Transverse colon (tissue), 4 donors: ENCODE measurements at regions not wholly inside any gene's neighbourhood (a gene's known extent, or its start where the extent isn't known, plus 50 kb on each side); places are given as distances from the start of the nearest gene placed in this dataset.

Experiments used
- DNase-seq: peaks from one replicate; pipeline ENCODE4 v3.0.0-alpha.2; 2019
- H3K27ac ChIP-seq, 4 donors: fragments of 200-600 bp; sonication (generic); 2 replicates each; pipeline ENCODE4 v1.5.1; 2016 to 2018; ENCODE audit warnings: inconsistent platforms in 4 of 4
- H3K27me3 ChIP-seq: fragments of 200-600 bp; sonication (generic); 2 replicates; pipeline ENCODE4 v1.5.1; 2017; ENCODE audit warnings: inconsistent platforms
- H3K36me3 ChIP-seq, 4 donors: fragments of 200-600 bp; sonication (generic); 2 replicates each; pipeline ENCODE4 v1.5.1; 2017 to 2019; ENCODE audit warnings: inconsistent platforms in 4 of 4
- H3K4me1 ChIP-seq, 4 donors: fragments of 200-600 bp; sonication (generic); 2 replicates each; pipeline ENCODE4 v1.5.1; 2017 to 2020; ENCODE audit warnings: inconsistent platforms in 4 of 4
- H3K4me3 ChIP-seq, 4 donors: fragments of 200-600 bp; sonication (generic); 1 replicate in 1 of 4; 2 replicates in 3 of 4; pipeline versions ENCODE4 v1.5.1 to v1.6.1; 2017 to 2019; ENCODE audit warnings: inconsistent platforms in 4 of 4
- H3K9me3 ChIP-seq, 2 donors: fragments of 200-600 bp; sonication (generic); 2 replicates each; pipeline ENCODE4 v1.5.1; 2017 to 2019; ENCODE audit warnings: inconsistent platforms in 2 of 2
- EP300 ChIP-seq: sonication (generic); formaldehyde crosslinking; IDR thresholded peaks from one replicate; pipeline ENCODE4 v1.6.1; 2017; ENCODE audit warnings: antibody characterized with exemption, low read depth
- POLR2A ChIP-seq: fragments of 450-650 bp; IDR thresholded peaks from one replicate; pipeline ENCODE4 v1.6.1; 2016; ENCODE audit warnings: antibody characterized with exemption, mild to moderate bottlenecking, moderate library complexity
- POLR2AphosphoS5 ChIP-seq, 3 donors: sonication (generic); formaldehyde crosslinking; IDR thresholded peaks; one replicate each; pipeline ENCODE4 v1.6.1; 2016; ENCODE audit warnings: antibody characterized with exemption in 3 of 3
- WGBS, 2 donors: methylation state at CpG; one replicate each; pipeline ENCODE4 v1.1.5; 2018; ENCODE audit warnings: low coverage in 1 of 2; 5-methylcytosine and 5-hydroxymethylcytosine counted together
- in situ Hi-C, 4 donors: fragments of 200-750 bp; cut with MboI; loops; one replicate each; pipeline versions ENCODE4 v1.15.0 to v1.15.1; 2017; ENCODE audit warnings: low sequenced_read_pairs in 3 of 4, low pct_ligation_motif_present in 1 of 4, low pct_unique_long_range_greater_than_20kb in 1 of 4
- intact Hi-C: fragments of 100-400 bp; cut with DNase I; formaldehyde crosslinking; loops from one replicate; pipeline ENCODE4 v1.15.1; 2023; ENCODE audit warnings: low total_unique reads
- TF ChIP-seq, protein P1 (sequence below), 5 experiments: fragments of 200-600 bp in 3 of 5; fragments of 450-650 bp in 2 of 5; sonication (generic) in 3 of 5; IDR thresholded peaks; 1 replicate in 2 of 5; 2 replicates in 3 of 5; pipeline ENCODE4 v1.5.1; 2016 to 2017; ENCODE audit warnings: antibody characterized with exemption in 5 of 5, inconsistent platforms in 3 of 5, mild to moderate bottlenecking in 2 of 5, moderate library complexity in 1 of 5

- TF ChIP-seq EP300 (no peak), POLR2A (no peak), POLR2AphosphoS5 (IDR thresholded peaks at IDR 0.05) (no peak)
- TF ChIP-seq, protein P1, sequence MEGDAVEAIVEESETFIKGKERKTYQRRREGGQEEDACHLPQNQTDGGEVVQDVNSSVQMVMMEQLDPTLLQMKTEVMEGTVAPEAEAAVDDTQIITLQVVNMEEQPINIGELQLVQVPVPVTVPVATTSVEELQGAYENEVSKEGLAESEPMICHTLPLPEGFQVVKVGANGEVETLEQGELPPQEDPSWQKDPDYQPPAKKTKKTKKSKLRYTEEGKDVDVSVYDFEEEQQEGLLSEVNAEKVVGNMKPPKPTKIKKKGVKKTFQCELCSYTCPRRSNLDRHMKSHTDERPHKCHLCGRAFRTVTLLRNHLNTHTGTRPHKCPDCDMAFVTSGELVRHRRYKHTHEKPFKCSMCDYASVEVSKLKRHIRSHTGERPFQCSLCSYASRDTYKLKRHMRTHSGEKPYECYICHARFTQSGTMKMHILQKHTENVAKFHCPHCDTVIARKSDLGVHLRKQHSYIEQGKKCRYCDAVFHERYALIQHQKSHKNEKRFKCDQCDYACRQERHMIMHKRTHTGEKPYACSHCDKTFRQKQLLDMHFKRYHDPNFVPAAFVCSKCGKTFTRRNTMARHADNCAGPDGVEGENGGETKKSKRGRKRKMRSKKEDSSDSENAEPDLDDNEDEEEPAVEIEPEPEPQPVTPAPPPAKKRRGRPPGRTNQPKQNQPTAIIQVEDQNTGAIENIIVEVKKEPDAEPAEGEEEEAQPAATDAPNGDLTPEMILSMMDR (IDR thresholded peaks at IDR 0.05) = no peak
- 57 to 85% methylated on average over 1 to 6 of the region's 6 CpGs for WGBS, 2 donors
- Histone ChIP-seq H3K4me3 (no peak overlapping the region), H3K27me3 (no peaks in the 10 kb centered on the region), H3K9me3 (no peaks in the 10 kb centered on the region), H3K36me3 (no peaks in the 10 kb centered on the region), H3K27ac (no peak overlapping the region), H3K4me1 (no peaks in the 10 kb centered on the region)
- intact Hi-C loops = no loop called here
- no peak for DNase-seq
- in situ Hi-C loops = no loop called here
Measured at GRCh38 chr6:90807791-90808701, 221.2 kb upstream of the MAP3K7 start.

DNA sequence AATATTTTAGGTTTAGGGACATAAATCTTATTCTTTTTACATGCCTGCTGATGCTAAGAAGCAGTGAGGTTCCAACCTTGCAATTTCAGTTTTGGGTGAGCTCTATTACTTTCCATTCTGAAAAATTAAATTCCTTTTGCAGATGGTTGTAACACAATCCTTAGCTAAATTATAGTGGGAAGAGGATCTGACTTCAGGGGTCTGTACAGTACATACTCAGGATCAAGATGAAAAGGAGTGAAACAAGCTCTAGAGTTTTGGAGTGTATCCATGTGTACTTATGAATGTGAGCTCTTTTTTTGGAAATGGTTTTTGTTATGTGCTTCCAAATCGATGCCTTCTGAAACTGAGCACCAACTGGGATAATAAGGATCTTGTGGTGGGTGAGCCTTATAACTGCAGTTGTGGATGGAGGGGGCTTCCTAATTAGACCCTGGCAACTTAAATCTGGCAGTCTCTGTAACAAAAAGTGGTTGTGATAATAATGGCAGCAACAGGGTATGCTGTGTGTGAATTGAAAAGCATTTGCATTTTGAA lies 218.8 kb upstream of the MAP3K7 start:
- Histone ChIP-seq H3K4me3 (no peak overlapping the region), H3K4me1 (no peaks in the 10 kb centered on the region), H3K27ac (no peak overlapping the region), H3K36me3 (no peaks in the 10 kb centered on the region), H3K27me3 (no peaks in the 10 kb centered on the region), H3K9me3 (no peaks in the 10 kb centered on the region)
- intact Hi-C loops (no loop called here), in situ Hi-C loops (no loop called here)
- WGBS, 2 donors = 67 to 70% methylated on average over 1 of the region's 1 CpG
- no peak for DNase-seq
- TF ChIP-seq, protein P1 (IDR thresholded peaks at IDR 0.05) = no peak
- TF ChIP-seq POLR2AphosphoS5 (IDR thresholded peaks at IDR 0.05) (no peak), EP300 (no peak), POLR2A (no peak)

- DNase-seq = no peak
- no peaks in the 10 kb centered on the region for H3K36me3 ChIP-seq
- in situ Hi-C loops = no loop called here
- no peak overlapping the region for H3K4me3 ChIP-seq
- 84 to 93% methylated on average over 2 of the region's 2 CpGs for WGBS, 2 donors
- no peaks in the 10 kb centered on the region for H3K9me3 ChIP-seq
- intact Hi-C loops = no loop called here
- H3K27me3 ChIP-seq = no peaks in the 10 kb centered on the region
- no peak overlapping the region for H3K27ac ChIP-seq
- no peaks in the 10 kb centered on the region for H3K4me1 ChIP-seq
- TF ChIP-seq POLR2AphosphoS5 (IDR thresholded peaks at IDR 0.05) (no peak), POLR2A (no peak), EP300 (no peak)
- TF ChIP-seq, protein P1 (IDR thresholded peaks at IDR 0.05) = no peak
Measured at GRCh38 chr6:90803956-90804355, 217.1 kb upstream of the MAP3K7 start.

GRCh38 chr6:90795078-90795477 lies 208.2 kb upstream of the MAP3K7 start:
- no peak overlapping the region for H3K27ac ChIP-seq
- in situ Hi-C loops = no loop called here
- no peak for DNase-seq
- H3K4me1 ChIP-seq = no peaks in the 10 kb centered on the region
- no peaks in the 10 kb centered on the region for H3K36me3 ChIP-seq
- TF ChIP-seq POLR2A = no peak
- TF ChIP-seq, protein P1 (IDR thresholded peaks at IDR 0.05) = no peak
- TF ChIP-seq EP300 = no peak
- no peak for TF ChIP-seq POLR2AphosphoS5 (IDR thresholded peaks at IDR 0.05)
- H3K27me3 ChIP-seq = no peaks in the 10 kb centered on the region
- H3K9me3 ChIP-seq = no peaks in the 10 kb centered on the region
- no peak overlapping the region for H3K4me3 ChIP-seq
- intact Hi-C loops = no loop called here
- WGBS, 2 donors = 87 to 95% methylated on average over 2 of the region's 2 CpGs
